Adrenal gland (tissue), 9 donors: ENCODE measurements at regions not wholly inside any gene's neighbourhood (a gene's known extent, or its start where the extent isn't known, plus 50 kb on each side); places are given as distances from the start of the nearest gene placed in this dataset.
"Not testable (repeated sequence)": the region's sequence is repeated elsewhere in the genome, so short reads cannot be mapped to it uniquely, and the experiment has no call there.

ENCODE experiments used
- DNase-seq, 7 donors: peaks; one replicate each; pipeline ENCODE4 v3.0.0-alpha.2; 2019 to 2020
- H3K27ac ChIP-seq, 5 donors: fragments of 200-600 bp; sonication (generic) in 4 of 5; 1 replicate in 3 of 5; 2 replicates in 2 of 5; pipeline versions ENCODE4 v1.5.1 to v1.8.0; 2016 to 2020; ENCODE audit warnings: mild to moderate bottlenecking in 1 of 5
- H3K27me3 ChIP-seq: fragments of 200-600 bp; 2 replicates; pipeline ENCODE4 v1.8.0; 2021
- H3K36me3 ChIP-seq, 2 donors: fragments of 200-600 bp; replicated peaks in 1 of 2; 1 replicate in 1 of 2; 2 replicates in 1 of 2; pipeline versions ENCODE4 v1.5.1 to v1.8.0; 2018 to 2022
- H3K4me1 ChIP-seq, 2 donors: fragments of 200-600 bp; replicated peaks in 1 of 2; 1 replicate in 1 of 2; 2 replicates in 1 of 2; pipeline versions ENCODE4 v1.5.1 to v1.8.0; 2018 to 2021
- H3K4me3 ChIP-seq, 4 donors: fragments of 200-600 bp; sonication (generic) in 3 of 4; one replicate each; pipeline ENCODE4 v1.5.1; 2016 to 2018
- H3K9me3 ChIP-seq, 3 donors: fragments of 200-600 bp; sonication (generic) in 1 of 3; replicated peaks in 1 of 3; 1 replicate in 2 of 3; 2 replicates in 1 of 3; pipeline versions ENCODE4 v1.5.1 to v1.8.0; 2016 to 2021
- CTCF ChIP-seq, 6 experiments: fragments of 450-650 bp in 4 of 6; fragments of 200-600 bp in 2 of 6; sonication (generic) in 1 of 6; IDR thresholded peaks; 1 replicate in 5 of 6; 2 replicates in 1 of 6; pipeline versions ENCODE4 v1.5.1 to v1.8.0; 2016 to 2021; ENCODE audit warnings: antibody characterized with exemption in 6 of 6, mild to moderate bottlenecking in 2 of 6, moderate library complexity in 1 of 6
- POLR2A ChIP-seq, 2 donors: fragments of 450-650 bp; IDR thresholded peaks; one replicate each; pipeline ENCODE4 v1.6.1; 2017; ENCODE audit warnings: antibody characterized with exemption in 2 of 2, mild to moderate bottlenecking in 2 of 2, moderate library complexity in 1 of 2
- WGBS, 4 donors: extraction: QIAGEN DNeasy Blood & Tissue Kit in 2 of 4; methylation state at CpG; one replicate each; pipeline versions ENCODE4 v1.1.5 to v1.1.7; 2013 to 2017; 5-methylcytosine and 5-hydroxymethylcytosine counted together
- intact Hi-C, 2 donors: fragments of 100-400 bp; cut with DNase I; formaldehyde crosslinking; loops; one replicate each; pipeline versions ENCODE4 v1.14.1 to v1.15.0; 2022 to 2023
- donor health status: healthy with polysubstance abuse.
- donor health status: Bipolar disorder and iron deficiency.
- donor health status: DM: yes; HTN: yes; CAD: no.
- donor health status: DM: no; HTN: no; CAD: no.
- donor health status: DM: no; HTN: no; CAD: no.

- Histone ChIP-seq H3K36me3 (no peaks in the 10 kb centered on the region), H3K4me1 (no peaks in the 10 kb centered on the region), H3K4me3 (no peak overlapping the region), H3K27ac (no peak overlapping the region), H3K27me3 (peaks cover 5% of the 10 kb centered on the region), H3K9me3 (no peaks in the 10 kb centered on the region)
- DNase-seq = no peak
- TF ChIP-seq CTCF (IDR thresholded peaks at IDR 0.05) = no peak
- TF ChIP-seq POLR2A (IDR thresholded peaks at IDR 0.05) = no peak
- WGBS, 4 donors = 35 to 51% (median 41%) methylated on average over 2 of the region's 2 CpGs
- intact Hi-C loops = no loop called here
Measured at GRCh38 chrX:151042842-151043241, 59.7 kb downstream of the HMGB3 start.

GRCh38 chrX:151066373-151066772, 83.2 kb downstream of the HMGB3 start:
- H3K27me3 ChIP-seq = peaks cover 19% of the 10 kb centered on the region
- 56 to 86% (median 72%) methylated on average over 1 to 3 of the region's 3 CpGs for WGBS, 4 donors
- intact Hi-C loops, H3K36me3 ChIP-seq, H3K4me3 ChIP-seq, H3K27ac ChIP-seq, H3K4me1 ChIP-seq, DNase-seq, H3K9me3 ChIP-seq: not testable (repeated sequence)

DNA sequence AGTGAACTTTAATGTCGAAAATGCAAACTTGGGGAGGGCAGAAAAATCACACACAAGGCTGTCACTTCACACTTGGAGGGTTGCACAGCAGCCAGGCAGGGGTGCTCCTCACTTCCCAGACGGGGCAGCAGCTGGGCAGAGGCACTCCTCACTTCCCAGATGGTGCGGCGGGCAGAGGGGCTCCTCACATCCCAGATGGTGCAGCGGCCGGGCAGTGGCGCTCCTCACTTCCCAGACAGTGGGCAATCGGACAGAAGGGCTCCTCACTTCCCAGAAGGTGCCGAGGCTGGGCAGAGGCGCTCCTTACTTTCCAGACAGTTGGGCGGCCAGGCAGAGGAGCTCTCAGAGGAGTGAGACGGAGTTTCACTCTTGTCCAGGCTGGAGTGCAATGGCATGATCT, 90.6 kb downstream of the HMGB3 start:
- TF ChIP-seq POLR2A (IDR thresholded peaks at IDR 0.05) = no peak
- TF ChIP-seq CTCF (IDR thresholded peaks at IDR 0.05) = no peak
- H3K36me3 ChIP-seq = no peaks in the 10 kb centered on the region
- no peak overlapping the region for H3K4me3 ChIP-seq
- WGBS, 4 donors = 67 to 85% (median 75%) methylated on average over 1 to 12 of the region's 12 CpGs
- DNase-seq = no peak
- H3K27ac ChIP-seq = no peak overlapping the region
- H3K27me3 ChIP-seq = no peaks in the 10 kb centered on the region
- H3K9me3 ChIP-seq = no peaks in the 10 kb centered on the region
- intact Hi-C loops = no loop called here
- no peaks in the 10 kb centered on the region for H3K4me1 ChIP-seq

- Histone ChIP-seq H3K27ac (no peak overlapping the region), H3K4me3 (no peak overlapping the region), H3K9me3 (no peaks in the 10 kb centered on the region), H3K4me1 (peaks cover 0 to 4% of the 10 kb centered on the region in 2 donors), H3K36me3 (no peaks in the 10 kb centered on the region), H3K27me3 (peaks cover 6% of the 10 kb centered on the region)
- no peak for TF ChIP-seq POLR2A (IDR thresholded peaks at IDR 0.05)
- TF ChIP-seq CTCF (IDR thresholded peaks at IDR 0.05) = no peak
- DNase-seq = no peak
- intact Hi-C loops = loop anchor here (5.0 kb wide), 1 partner anchor 309 kb away; no protein-coding TSS in a partner anchor
- 77 to 96% (median 87%) methylated on average over 8 to 9 of the region's 9 CpGs for WGBS, 4 donors
Measured at GRCh38 chrX:151081016-151081415, 95.4 kb upstream of the GPR50 start.
